Bone marrow (tissue), 2 donors: ENCODE measurements at regions not wholly inside any gene's neighbourhood (a gene's known extent, or its start where the extent isn't known, plus 50 kb on each side); places are given as distances from the start of the nearest gene placed in this dataset.

Experiments used
- DNase-seq, 2 donors: peaks; one replicate each; lab custom pipeline; 2025; lab: John Stamatoyannopoulos, UW

- DNase-seq: no peak
Observed at GRCh38 chr21:27021046-27021445, 54.2 kb upstream of the ADAMTS5 start.

GRCh38 chr21:27017246-27017645, 50.4 kb upstream of the ADAMTS5 start:
- no peak for DNase-seq
